Dendritic cell treated with granulocyte-macrophage colony-stimulating factor and Interleukin-4, amounts not matched to agents 40 ng/mL and 50 ng/mL, for 4 days (primary cell): ENCODE measurements at regions not wholly inside any gene's neighbourhood (a gene's known extent, or its start where the extent isn't known, plus 50 kb on each side); places are given as distances from the start of the nearest gene placed in this dataset.
"Not testable (repeated sequence)": the region's sequence is repeated elsewhere in the genome, so short reads cannot be mapped to it uniquely, and the experiment has no call there.

Experiments
- H3K27ac Mint-ChIP-seq: one replicate; pipeline ENCODE4 v1.8.0; 2022; ENCODE audit warnings: mild to moderate bottlenecking, mixed read lengths
- H3K27me3 Mint-ChIP-seq: one replicate; pipeline ENCODE4 v1.8.0; 2022; ENCODE audit warnings: mild to moderate bottlenecking, mixed read lengths
- H3K36me3 Mint-ChIP-seq: one replicate; pipeline ENCODE4 v1.8.0; 2022; ENCODE audit warnings: low read depth, mixed read lengths
- H3K4me1 Mint-ChIP-seq: one replicate; pipeline ENCODE4 v1.8.0; 2022; ENCODE audit warnings: low read depth, mixed read lengths
- H3K4me3 Mint-ChIP-seq: one replicate; pipeline ENCODE4 v1.8.0; 2022; ENCODE audit warnings: mild to moderate bottlenecking, moderate library complexity, mixed read lengths
- H3K9me3 Mint-ChIP-seq: one replicate; pipeline ENCODE4 v1.8.0; 2022; ENCODE audit warnings: mixed read lengths
- intact Hi-C: fragments of 100-400 bp; cut with micrococcal nuclease; formaldehyde crosslinking; loops from one replicate; pipeline ENCODE4 v1.15.0; 2022

DNA sequence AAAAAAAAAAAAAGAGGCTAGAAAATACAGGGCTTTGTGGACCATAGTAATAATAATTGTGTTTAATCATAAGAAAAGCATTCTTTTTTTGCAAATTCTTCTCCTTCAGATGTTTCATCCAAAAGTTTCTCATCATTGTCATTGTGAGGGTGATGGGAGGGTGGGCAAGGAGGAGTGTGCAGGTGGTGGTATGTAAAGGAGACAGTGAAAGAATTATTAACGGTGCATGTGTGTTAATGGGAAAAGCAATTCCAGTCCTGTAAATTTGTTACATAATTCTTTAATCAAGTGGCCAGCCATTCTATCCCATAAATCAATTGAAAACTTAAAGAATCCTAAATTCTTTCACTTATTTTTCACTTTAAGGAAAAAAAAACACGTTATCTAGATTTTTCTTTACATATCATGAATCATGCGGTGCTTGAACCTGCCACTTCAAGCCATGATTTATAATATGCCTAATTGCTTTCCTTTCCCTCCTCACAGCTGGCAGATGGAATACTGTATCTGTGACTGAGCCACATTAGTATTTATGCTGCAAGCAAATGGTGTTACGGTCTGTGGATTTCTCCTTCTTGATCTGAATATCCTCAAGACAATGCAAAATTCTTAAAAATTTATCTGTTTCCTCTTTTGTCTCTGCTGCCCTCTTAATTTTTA lies 318.5 kb downstream of the JRKL start:
- H3K4me3 Mint-ChIP-seq = no peak overlapping the region
- intact Hi-C loops = no loop called here
- H3K9me3 Mint-ChIP-seq = peaks cover 13% of the 10 kb centered on the region
- H3K27ac Mint-ChIP-seq = no peak overlapping the region
- no peaks in the 10 kb centered on the region for H3K36me3 Mint-ChIP-seq
- H3K4me1 Mint-ChIP-seq = no peaks in the 10 kb centered on the region
- H3K27me3 Mint-ChIP-seq = no peaks in the 10 kb centered on the region

DNA sequence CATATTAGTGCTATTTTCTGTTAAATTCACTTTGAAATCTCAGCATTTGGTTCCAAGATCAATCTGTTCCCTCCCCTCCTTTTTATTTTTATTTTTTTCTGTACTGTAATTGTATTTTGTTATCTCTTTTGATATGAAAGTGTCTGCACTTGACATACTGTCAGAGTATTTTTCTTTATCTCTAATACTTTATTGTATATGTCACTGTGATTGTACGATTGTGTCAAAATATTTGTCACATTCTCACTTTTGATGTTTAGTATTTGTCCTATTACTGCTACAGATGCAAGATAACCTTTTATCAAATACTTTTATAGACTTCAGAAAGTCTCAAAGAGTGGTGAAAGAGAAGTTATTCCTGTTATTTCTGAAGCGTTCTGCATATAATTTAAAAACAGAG lies 323.5 kb downstream of the JRKL start:
- intact Hi-C loops = no loop called here
- no peak overlapping the region for H3K27ac Mint-ChIP-seq
- H3K4me3 Mint-ChIP-seq = no peak overlapping the region
- H3K9me3 Mint-ChIP-seq = peaks cover 21% of the 10 kb centered on the region
- H3K36me3 Mint-ChIP-seq = no peaks in the 10 kb centered on the region
- no peaks in the 10 kb centered on the region for H3K27me3 Mint-ChIP-seq
- H3K4me1 Mint-ChIP-seq = no peaks in the 10 kb centered on the region

DNA sequence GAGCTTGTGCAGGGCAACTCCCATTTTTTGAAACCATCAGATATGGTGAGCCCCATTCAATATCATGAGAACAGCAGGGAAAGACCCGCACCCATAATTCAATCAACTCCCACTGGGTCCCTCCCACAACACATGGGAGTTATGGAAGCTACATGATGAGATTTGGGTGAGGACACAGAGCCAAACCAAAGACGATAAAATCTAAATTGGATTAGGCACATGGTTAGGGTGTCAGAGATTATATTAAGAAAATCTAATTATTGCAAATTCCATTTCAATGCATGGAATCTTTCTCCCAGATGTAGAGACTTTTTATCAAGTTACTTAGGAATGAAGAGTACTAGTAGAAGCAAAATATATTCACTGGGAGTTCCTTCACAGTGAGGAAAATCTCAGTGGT lies 324.9 kb downstream of the JRKL start:
- Mint-ChIP-seq H3K36me3 (no peaks in the 10 kb centered on the region), H3K9me3 (peaks cover 27% of the 10 kb centered on the region), H3K27ac (no peak overlapping the region), H3K27me3 (no peaks in the 10 kb centered on the region), H3K4me1 (no peaks in the 10 kb centered on the region), H3K4me3 (no peak overlapping the region)
- intact Hi-C loops = no loop called here

DNA sequence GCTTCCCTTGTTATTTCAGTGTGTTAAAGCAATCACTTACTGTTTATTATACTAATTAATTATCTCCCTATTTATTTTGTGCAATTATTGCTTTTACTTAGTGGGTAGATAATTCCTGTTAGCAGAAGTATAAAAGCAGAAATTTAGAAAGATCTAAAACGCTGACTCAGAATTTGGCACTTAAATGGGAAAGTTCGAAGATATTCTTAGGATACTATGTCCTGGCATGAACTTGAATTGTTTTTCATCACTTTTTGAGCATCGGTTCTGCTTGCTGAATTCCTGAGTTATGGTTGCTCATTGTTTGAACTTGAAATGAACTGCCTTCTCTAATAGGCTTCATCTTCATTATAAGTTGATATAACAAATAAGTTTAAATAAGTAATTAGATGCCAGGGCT lies 325.4 kb downstream of the JRKL start:
- Mint-ChIP-seq H3K4me1 (no peaks in the 10 kb centered on the region), H3K27ac (no peak overlapping the region), H3K27me3 (no peaks in the 10 kb centered on the region), H3K4me3 (no peak overlapping the region), H3K9me3 (peaks cover 32% of the 10 kb centered on the region), H3K36me3 (no peaks in the 10 kb centered on the region)
- intact Hi-C loops = no loop called here

DNA sequence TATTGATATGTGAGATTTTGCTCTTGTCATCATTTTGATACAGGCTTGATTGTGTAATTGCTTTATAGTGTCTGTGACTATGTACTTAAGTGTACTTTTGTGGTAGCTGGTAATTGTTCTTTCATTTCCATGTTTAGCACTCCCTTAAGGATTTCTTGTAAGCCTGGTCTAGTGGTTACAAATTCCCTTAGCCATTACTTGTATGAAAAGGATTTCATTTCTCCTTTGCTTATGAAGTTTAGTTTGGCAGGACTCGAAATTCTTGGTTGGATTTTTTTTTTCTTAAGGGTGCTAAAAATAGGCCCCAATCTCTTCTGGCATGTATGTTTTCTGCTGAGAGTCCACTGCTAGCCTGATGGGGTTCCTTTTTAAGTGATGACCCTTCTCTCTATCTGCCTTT lies 346.8 kb downstream of the JRKL start:
- intact Hi-C loops = no loop called here
- no peak overlapping the region for H3K27ac Mint-ChIP-seq
- H3K36me3 Mint-ChIP-seq = no peaks in the 10 kb centered on the region
- no peaks in the 10 kb centered on the region for H3K27me3 Mint-ChIP-seq
- no peaks in the 10 kb centered on the region for H3K4me1 Mint-ChIP-seq
- peaks cover 14% of the 10 kb centered on the region for H3K9me3 Mint-ChIP-seq
- no peak overlapping the region for H3K4me3 Mint-ChIP-seq

DNA sequence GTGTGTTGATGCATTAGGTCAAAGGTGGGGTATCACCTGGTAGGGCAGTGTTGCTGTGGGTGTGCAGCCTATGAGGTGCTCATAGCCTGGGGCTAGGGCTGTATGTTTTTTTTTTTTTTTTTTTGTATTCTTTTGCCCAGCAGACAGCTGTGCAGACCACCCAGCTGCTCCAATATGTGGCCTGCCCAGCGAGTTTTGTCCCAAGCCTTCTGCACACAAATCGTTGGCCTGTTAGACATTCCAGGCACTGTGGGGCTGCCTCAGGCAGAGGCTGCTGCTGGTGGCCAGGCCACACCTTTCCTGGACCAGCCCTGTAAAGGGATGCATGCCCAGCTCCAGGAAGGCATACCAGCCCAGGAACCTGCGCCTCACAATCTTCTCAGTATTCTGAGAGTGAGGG lies 348.5 kb downstream of the JRKL start:
- H3K27ac Mint-ChIP-seq = no peak overlapping the region
- no peaks in the 10 kb centered on the region for H3K36me3 Mint-ChIP-seq
- H3K9me3 Mint-ChIP-seq = peaks cover 22% of the 10 kb centered on the region
- H3K4me3 Mint-ChIP-seq = no peak overlapping the region
- H3K27me3 Mint-ChIP-seq = no peaks in the 10 kb centered on the region
- intact Hi-C loops = no loop called here
- no peaks in the 10 kb centered on the region for H3K4me1 Mint-ChIP-seq

DNA sequence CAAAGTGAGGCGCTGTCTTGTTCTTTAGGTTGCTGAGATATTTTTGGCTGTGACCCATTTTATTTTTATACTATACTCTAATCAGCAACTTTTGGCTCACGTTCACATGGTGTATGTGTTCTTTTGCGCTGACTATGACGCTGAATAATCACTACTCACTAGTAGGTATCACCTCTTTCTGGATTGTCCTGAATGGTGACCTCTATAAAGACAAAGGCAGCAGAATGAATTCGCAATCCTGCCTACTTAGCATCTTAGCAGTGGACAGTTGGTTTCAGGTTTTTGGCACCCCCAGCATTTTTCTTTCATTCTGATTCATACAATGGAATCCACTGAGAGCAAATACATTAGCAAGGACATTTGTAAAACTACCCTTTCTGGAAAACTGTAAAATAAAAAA lies 351.3 kb downstream of the JRKL start:
- H3K9me3 Mint-ChIP-seq = peaks cover 28% of the 10 kb centered on the region
- no peaks in the 10 kb centered on the region for H3K4me1 Mint-ChIP-seq
- intact Hi-C loops = no loop called here
- H3K27me3 Mint-ChIP-seq = no peaks in the 10 kb centered on the region
- no peak overlapping the region for H3K27ac Mint-ChIP-seq
- no peaks in the 10 kb centered on the region for H3K36me3 Mint-ChIP-seq
- H3K4me3 Mint-ChIP-seq = no peak overlapping the region

DNA sequence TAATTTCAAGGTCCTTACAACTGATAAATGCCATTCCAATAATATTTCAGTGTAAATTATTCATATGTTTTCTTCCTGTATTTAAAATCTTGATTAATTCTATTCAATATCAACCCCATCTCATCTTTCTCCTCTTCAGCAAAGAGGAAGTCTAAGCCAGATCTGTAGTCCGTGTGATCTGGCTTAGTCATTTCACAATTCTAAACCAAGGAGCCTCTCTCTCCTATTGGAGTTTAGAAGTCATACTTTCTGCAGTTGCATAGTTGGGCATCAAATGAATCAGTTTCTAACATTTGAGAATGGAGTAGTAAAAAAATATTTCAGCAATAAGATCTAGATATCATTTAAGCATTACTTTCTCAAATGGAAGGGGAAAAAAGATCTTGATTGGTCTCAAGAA lies 354.9 kb downstream of the JRKL start:
- H3K4me3 Mint-ChIP-seq = no peak overlapping the region
- intact Hi-C loops = no loop called here
- H3K27me3 Mint-ChIP-seq = no peaks in the 10 kb centered on the region
- H3K27ac Mint-ChIP-seq = no peak overlapping the region
- no peaks in the 10 kb centered on the region for H3K4me1 Mint-ChIP-seq
- no peaks in the 10 kb centered on the region for H3K36me3 Mint-ChIP-seq
- peaks cover 22% of the 10 kb centered on the region for H3K9me3 Mint-ChIP-seq

DNA sequence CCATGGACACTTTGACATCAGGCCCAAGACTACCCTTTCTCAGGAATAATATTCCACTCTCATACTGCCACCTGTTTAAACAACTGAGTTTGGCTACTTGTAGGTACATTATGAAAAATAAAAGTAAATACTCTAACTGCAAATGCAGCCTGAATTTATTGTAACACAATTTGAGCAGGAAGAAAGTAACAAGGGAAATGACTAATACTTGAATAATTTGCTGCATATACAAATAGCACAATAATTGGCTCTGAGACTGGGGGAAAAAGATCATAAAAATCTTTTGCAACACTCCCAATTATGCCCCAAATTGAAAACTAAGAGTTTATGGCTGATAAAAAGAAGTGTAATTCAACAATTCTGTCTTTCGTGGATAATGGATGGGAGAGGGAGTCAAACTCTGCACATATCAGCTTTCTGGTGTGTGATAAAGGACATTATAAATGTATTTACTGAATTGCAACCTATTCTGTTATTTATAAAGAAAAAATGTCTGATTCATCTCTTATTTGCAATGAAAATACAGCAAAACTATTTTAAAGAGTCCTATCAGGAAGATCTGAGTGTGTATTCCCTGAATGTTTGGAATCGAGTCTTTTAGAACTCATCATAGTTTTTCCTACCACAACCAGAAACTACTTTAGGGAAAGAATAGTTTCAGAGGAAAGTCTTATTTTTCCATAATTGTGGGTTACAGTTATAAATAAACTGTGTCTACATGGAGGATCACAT lies 359.0 kb downstream of the JRKL start:
- no peak overlapping the region for H3K27ac Mint-ChIP-seq
- H3K4me3 Mint-ChIP-seq = no peak overlapping the region
- intact Hi-C loops = no loop called here
- H3K27me3 Mint-ChIP-seq = no peaks in the 10 kb centered on the region
- H3K36me3 Mint-ChIP-seq = no peaks in the 10 kb centered on the region
- H3K9me3 Mint-ChIP-seq = peaks cover 19% of the 10 kb centered on the region
- H3K4me1 Mint-ChIP-seq = no peaks in the 10 kb centered on the region

DNA sequence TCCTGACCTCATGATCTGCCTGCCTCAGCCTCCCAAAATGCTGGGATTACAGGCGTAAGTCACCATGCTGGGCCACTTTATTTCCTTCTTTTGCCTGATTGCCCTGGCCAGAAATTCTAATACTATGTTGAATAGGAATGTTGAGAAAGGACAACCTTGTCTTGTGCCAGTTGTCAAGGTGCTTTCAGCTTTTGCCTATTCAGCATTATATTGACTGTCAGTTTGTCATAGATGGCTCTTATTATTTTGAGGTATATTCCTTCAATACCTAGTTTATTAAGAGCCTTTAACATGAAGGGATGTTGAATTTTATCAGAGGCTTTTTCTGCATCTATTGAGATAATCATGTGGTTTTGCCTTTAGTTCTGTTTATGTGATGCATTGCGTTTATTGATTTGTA lies 362.0 kb downstream of the JRKL start:
- H3K36me3 Mint-ChIP-seq, H3K27ac Mint-ChIP-seq, H3K4me1 Mint-ChIP-seq, intact Hi-C loops, H3K27me3 Mint-ChIP-seq, H3K4me3 Mint-ChIP-seq: not testable (repeated sequence)
- peaks cover 24% of the 10 kb centered on the region for H3K9me3 Mint-ChIP-seq

DNA sequence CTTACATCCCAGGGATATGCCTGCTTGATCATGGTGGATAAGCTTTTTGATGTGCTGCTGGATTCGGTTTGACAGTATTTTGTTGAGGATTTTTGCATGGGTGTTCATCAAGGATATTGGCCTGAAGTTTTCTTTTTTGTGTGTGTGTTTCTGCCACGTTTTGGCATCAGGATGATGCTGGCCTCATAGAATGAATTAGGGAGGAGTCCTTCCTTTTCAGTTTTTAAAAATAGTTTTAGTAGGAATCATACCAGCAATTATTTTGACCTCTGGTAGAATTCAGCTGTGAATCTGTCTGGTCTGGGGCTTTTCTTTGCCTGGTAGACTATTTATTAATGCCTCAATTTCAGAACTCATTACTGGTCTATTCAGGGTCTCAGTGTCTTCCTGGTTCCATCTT lies 362.4 kb downstream of the JRKL start:
- Mint-ChIP-seq H3K4me3 (no peak overlapping the region), H3K4me1 (no peaks in the 10 kb centered on the region), H3K36me3 (no peaks in the 10 kb centered on the region), H3K27ac (no peak overlapping the region), H3K27me3 (no peaks in the 10 kb centered on the region), H3K9me3 (peaks cover 24% of the 10 kb centered on the region)
- intact Hi-C loops = no loop called here

DNA sequence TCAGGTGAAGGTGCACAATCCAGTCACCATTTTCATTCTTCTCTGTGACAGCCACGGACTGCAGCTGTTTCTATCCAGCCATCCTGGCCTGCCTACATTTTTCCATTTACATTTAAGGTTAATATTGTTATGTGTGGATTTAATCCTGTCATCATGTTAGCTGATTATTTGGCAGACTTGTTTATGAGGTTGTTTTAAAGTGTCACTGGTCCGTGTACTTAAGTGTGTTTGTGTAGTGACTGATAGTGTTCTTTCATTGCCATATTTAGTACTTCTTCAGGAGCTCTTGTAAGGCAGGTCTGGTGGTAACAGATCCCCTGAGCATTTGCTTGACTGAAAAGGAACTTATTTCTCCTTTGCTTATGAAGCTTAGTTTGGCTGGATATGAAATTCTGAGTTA lies 364.2 kb downstream of the JRKL start:
- H3K36me3 Mint-ChIP-seq = no peaks in the 10 kb centered on the region
- H3K27me3 Mint-ChIP-seq = no peaks in the 10 kb centered on the region
- H3K4me1 Mint-ChIP-seq = no peaks in the 10 kb centered on the region
- peaks cover 24% of the 10 kb centered on the region for H3K9me3 Mint-ChIP-seq
- no peak overlapping the region for H3K27ac Mint-ChIP-seq
- H3K4me3 Mint-ChIP-seq = no peak overlapping the region
- intact Hi-C loops = no loop called here

DNA sequence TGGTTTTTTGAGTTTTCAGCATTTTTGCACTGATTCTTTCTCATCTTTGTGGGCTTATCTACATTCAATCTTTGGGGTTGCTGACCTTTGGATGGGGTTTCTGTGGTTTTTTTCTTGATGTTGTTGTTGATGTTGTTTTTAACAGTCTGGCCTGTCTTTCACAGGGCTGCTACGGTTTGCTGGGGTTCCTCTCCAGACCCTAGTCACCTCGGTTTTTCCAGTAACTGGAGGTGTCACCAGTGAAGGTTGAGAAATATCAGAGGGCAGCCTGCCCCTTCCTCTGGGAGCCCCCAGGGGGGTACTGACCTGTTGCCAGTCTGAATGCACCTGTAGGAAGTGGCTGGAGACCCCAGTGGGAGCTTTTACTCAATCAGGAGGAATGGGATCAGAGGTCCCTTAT lies 365.4 kb downstream of the JRKL start:
- intact Hi-C loops = no loop called here
- Mint-ChIP-seq H3K36me3 (no peaks in the 10 kb centered on the region), H3K4me3 (no peak overlapping the region), H3K27me3 (no peaks in the 10 kb centered on the region), H3K9me3 (peaks cover 29% of the 10 kb centered on the region), H3K27ac (no peak overlapping the region), H3K4me1 (no peaks in the 10 kb centered on the region)

DNA sequence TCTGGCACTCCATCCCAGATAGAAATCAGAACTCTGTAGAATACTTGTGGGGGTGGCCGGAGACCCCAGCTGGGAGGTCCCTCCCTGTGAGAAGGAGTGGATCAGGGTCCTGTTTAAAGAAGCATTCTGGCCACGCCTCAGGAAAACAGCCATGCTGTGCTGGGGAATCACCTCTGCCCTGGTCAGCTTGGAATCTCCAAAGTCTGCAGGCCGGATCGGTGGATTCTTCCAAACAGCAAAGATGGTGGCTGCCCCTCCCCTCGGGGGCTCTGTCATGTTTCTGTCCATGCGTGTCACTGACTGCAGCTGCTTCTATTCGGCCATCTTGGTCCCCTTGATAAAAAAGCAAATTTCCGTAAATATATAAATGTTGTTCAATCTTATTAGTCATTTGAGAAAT lies 365.9 kb downstream of the JRKL start:
- no peak overlapping the region for H3K27ac Mint-ChIP-seq
- intact Hi-C loops = no loop called here
- H3K4me1 Mint-ChIP-seq = no peaks in the 10 kb centered on the region
- no peaks in the 10 kb centered on the region for H3K36me3 Mint-ChIP-seq
- H3K4me3 Mint-ChIP-seq = no peak overlapping the region
- H3K9me3 Mint-ChIP-seq = peaks cover 29% of the 10 kb centered on the region
- no peaks in the 10 kb centered on the region for H3K27me3 Mint-ChIP-seq

DNA sequence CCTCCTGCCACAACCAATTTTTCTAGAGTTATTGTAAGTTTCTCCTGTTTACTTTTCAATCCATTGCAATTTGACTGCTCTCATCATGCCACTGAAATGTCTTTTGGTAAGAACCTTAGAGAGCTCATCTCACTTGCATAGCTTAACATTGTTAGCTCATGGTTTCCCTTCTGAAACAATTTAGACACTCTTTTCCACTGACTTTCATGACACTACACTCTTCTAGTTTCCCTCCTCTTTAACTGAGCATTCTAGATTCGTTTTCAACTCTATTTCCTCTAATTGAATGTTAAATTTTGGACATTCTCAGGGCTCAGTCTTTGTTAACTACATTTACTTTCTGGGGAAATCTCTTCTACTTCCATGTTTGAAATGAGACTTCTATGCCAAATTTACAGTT lies 369.1 kb downstream of the JRKL start:
- no peaks in the 10 kb centered on the region for H3K36me3 Mint-ChIP-seq
- peaks cover 22% of the 10 kb centered on the region for H3K9me3 Mint-ChIP-seq
- H3K27ac Mint-ChIP-seq = no peak overlapping the region
- no peak overlapping the region for H3K4me3 Mint-ChIP-seq
- intact Hi-C loops = no loop called here
- H3K27me3 Mint-ChIP-seq = no peaks in the 10 kb centered on the region
- H3K4me1 Mint-ChIP-seq = no peaks in the 10 kb centered on the region
